ENCODE measurements at regions not wholly inside any gene's neighbourhood (a gene's known extent, or its start where the extent isn't known, plus 50 kb on each side); places are given as distances from the start of the nearest gene placed in this dataset.

DNA sequence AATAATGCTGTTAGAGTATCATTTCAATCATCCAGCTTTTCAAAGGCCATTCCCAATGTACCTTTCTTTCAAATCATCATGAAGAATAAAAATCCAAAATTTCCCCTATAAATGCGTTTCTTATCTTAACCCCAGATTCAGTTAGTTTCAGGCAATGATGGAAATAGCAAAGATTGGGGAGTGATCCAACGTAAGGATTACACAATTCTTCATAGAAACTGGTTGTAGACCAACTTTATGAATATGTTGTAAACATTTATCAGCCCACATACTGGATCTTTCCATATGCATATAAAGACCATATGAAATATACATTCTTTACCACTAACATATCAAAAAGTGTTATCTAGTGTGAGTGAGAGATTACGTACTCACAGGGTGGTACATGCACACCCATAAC lies 92.7 kb downstream of the ZC3H11B start:
- DNase-seq, result no peak

GRCh38 chr1:219518907-219519248 lies 94.0 kb downstream of the ZC3H11B start:
- DNase-seq, result no peak

GRCh38 chr1:219518168-219518906 lies 94.6 kb downstream of the ZC3H11B start:
- DNase-seq, result no peak

- no peak for DNase-seq
These were observed 95.9 kb downstream of the ZC3H11B start for GRCh38 chr1:219517031-219517430.

DNA sequence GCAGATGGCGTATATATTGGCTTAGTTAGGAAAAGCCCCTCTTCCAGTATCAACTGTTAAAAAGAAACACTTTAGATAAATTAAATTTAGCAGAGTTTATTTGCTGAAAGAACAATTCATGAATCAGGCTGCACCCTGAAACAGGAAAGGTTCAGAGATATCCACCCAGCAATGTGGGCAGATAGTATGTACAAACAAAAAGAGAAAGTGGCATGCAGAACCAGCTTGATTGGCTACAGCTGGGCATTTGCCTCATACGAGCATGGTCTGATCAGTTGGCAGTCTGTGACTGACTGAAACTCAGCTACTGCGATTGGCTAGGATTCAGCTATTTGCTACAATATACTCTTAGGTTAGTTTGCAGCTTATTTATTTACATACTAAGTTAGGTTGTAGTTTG lies 98.2 kb downstream of the ZC3H11B start:
- no peak for DNase-seq

GRCh38 chr1:219507437-219507836 lies 105.5 kb downstream of the ZC3H11B start:
- DNase-seq, result no peak

GRCh38 chr1:219506936-219507335 lies 106.0 kb downstream of the ZC3H11B start:
- DNase-seq, result no peak

DNA sequence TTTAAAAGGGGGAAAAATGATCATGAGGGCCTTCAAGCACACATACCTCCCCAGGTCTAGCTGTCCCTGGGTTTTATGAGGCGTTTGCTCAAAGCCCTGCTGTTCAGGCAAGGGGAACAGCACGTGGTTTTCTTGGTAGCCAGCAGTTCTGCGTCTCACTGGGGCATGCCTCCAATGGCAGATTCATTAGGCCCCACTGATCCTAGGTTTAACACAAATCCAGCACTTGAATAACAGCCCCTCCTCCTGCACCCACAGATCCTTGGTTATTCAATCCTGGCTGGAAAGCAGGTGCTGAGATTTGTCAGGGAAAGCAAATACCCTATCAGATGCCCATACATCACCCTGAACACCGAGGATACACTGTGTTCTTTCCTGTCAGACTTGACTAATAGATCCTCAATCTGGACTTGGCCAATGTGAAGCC lies 106.4 kb downstream of the ZC3H11B start:
- DNase-seq, result no peak

GRCh38 chr1:219505886-219506285 lies 107.0 kb downstream of the ZC3H11B start:
- no peak for DNase-seq

- DNase-seq, result no peak
These were observed 109.3 kb downstream of the ZC3H11B start for GRCh38 chr1:219503604-219504003.

DNA sequence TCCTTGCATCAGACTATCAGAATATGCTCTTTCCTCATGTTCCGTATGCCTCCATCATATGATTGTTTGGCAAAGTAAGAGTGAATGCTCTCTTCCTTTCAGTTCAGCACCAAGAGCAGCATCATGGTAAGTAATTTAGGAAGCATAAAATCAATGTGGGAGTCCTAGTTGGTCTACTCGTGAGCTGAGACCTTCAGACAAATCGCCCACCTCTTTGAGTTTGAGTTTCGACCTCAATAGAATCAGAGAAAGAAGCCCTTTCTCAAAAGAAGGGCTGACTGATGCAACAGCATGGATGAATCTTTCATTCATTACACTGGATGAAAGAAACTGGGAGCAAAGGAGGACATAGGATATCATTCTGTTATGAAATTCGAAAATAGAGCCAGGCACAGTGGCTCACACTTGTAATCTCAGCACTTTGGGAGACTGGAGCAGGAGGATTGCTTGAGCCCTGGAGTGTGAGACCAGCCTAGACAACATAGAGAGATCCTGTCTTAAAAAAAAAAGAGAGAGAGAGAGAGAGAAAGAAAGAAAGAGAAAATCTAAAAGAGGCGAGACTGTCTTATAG lies 112.5 kb downstream of the ZC3H11B start:
- DNase-seq, result no peak

DNA sequence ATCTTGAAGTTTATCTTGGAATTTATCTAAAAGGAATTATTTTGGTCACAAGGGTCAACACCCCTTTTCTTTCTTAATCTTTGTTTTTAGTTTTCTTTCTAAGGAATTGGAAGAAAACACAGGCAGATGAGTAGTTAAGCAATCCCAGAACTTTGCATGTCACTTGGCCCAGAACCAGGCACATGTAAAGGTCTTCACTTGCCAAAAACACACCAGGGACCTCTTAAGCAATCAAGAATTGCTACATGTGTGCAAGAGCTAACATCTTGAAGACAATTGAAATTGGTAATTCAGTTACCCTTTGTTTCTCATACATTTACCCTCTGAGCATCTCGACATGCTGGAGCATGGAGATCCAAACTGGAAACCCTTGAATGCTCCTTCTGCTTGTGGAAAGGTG lies 114.2 kb downstream of the ZC3H11B start:
- no peak for DNase-seq

DNA sequence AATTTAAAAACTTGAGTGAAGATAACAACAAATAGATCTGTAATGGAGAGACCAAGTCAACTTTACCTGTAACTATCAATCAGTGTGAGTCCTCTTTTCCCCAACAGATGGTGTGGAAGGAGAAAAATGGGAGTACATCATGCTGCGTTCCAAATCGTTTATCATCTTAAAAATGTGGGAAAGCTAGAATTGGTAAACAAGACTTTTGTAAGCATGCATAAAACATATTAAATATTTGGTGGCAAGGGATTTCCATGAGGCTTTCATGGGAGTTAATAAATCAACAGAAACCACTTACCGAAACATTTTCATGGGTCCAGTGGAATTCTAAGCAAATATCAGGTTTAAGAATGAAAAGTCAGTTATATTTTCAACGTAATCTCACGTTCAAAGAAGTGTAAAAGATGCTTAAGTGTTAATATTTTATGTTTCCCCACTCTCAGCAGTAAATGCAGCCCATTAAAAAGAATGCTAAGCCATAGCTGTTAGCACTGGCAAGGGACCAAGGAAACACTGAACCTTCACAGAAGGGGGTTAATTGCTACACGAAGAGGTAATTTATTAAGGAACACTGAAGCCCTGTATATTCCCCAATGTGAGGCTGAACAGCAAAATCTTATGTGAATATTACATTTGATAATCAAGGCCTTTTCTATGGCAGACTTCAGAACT lies 117.0 kb downstream of the ZC3H11B start:
- no peak for DNase-seq

DNA sequence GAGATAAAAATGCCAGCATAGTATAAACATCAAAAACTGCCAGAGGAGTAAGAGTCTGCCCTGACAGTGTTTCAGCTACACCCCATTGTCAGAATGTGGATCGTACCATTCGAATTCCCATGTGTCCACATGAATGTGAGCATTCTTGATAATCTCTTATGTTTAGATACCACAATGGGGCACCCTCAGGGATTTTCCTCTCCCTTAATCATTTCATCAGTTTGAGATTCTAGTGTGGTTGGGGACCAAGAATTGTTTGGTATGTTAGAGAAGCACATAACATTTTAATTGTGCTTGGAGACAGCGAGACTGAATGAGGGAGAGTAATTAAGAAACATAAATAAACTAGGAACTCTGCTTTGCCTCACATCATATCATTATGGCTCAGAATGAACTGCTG lies 120.2 kb downstream of the ZC3H11B start:
- DNase-seq, result no peak

DNA sequence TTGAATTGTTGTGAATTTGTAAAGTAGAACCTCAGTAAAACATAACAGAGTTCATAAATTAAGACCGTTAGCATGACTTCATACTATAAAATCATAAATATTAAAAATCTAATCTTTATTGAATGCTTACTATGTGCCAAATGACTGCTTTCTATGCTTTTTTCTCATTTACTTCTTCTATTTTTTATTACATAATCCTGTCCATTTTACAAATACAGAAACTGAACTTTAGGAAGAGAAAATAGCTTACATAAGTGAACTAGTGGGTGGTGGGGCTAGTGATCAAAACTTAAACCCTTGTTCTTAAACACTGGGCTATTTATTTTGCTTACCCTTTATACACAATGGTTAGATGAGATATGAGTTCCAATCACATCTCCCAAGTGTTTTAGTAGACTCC lies 122.3 kb downstream of the ZC3H11B start:
- peak; percentile 44 for DNase-seq

DNA sequence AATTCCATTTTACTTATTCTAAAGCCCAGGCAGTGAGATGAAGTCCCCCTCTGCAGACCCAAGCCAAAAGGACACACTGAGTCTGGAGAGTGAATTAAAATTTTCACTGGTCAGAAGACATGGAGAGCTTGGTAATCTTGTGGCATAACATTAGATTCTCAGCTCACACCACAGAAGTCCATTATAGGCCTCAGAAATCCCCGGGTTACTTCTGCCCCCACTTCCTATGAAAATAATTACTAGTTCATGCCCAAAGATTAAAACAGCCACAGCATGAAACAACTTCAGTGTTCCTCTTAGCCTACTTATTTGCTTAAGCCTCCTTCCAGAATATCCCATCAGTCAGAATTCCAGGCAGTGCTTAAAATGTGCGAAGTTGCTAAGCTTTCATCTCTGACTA lies 123.3 kb downstream of the ZC3H11B start:
- no peak for DNase-seq

DNA sequence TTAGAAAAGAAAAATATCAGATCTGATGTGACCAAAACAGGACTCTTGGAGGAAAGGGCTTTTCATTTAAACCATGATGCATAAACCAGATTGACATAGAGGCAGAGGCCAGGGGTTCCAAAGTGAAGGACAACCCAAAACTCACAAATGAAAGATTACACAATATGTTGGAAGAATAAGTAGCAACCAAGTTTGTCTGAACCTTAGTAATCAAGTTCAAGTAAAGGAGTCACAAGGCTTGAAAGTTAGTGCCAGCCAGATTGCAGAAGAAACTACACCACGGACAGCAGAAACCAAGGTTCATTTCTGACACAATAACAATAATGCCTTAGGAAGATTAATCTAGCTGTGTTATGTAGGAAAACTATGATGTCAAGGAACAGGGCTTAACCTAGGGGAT lies 124.6 kb downstream of the ZC3H11B start:
- DNase-seq, result no peak

DNA sequence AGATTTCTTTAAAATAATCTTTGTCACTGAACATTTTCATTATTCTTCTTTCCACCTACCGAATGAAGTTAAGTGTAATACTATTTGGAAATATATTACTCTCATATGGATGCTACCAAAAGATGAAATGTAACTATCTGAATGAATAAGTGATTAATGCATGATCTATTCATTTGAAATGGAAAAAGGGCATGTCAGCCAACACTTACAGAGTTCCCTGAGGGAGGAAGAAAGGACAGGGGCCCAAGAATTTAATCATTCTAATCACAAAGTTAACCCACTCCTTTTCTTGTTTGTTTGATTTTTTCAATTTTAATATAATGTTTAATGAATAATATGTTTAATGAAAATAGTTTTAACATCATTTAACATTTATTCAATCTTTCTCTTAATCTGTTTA lies 129.4 kb downstream of the ZC3H11B start:
- no peak for DNase-seq

- no peak for DNase-seq
These were observed 132.9 kb downstream of the ZC3H11B start for GRCh38 chr1:219480011-219480410.

- DNase-seq, result no peak
These were observed 134.1 kb downstream of the ZC3H11B start for GRCh38 chr1:219478811-219479210.

GRCh38 chr1:219477861-219478260 lies 135.0 kb downstream of the ZC3H11B start:
- DNase-seq, result no peak

DNA sequence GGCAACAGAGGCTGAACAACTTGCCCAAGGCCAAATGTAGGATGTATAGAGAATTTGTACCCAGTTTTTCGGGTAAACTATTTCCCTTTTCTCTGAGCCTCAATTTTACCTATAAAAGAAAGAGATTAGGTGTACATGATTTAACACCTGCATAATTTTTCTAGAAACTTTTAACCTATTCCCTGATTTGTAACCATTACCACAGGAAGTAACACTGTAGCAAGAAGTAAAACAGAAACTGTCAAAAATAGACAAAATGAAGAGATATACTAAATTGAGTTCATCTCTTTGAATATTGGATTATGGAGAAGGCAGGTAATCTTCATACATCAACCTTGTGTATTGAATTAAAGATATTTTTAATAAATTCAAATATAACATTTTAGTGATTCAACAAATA lies 136.2 kb downstream of the ZC3H11B start:
- DNase-seq, result no peak

- no peak for DNase-seq
These were observed 136.8 kb downstream of the ZC3H11B start for GRCh38 chr1:219476116-219476515.

DNA sequence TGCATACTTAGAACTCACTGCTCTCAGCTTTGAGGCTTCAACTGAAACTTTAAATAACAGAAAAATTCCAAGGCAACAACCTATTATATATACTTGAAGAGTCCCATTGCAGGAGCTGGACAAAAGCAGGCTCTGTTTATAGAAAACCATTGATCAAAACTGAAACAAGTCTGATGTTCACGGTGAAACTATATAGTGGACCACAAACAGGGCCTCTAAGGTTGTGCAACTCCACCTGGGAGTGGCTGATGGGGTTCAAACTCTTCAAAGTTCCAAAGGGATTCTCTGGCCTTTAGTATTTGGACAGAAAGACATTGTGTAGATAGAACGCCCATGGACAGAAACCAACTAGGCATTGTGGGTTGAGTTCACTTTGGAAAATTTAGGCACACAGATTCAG lies 140.3 kb downstream of the ZC3H11B start:
- DNase-seq, result no peak

DNA sequence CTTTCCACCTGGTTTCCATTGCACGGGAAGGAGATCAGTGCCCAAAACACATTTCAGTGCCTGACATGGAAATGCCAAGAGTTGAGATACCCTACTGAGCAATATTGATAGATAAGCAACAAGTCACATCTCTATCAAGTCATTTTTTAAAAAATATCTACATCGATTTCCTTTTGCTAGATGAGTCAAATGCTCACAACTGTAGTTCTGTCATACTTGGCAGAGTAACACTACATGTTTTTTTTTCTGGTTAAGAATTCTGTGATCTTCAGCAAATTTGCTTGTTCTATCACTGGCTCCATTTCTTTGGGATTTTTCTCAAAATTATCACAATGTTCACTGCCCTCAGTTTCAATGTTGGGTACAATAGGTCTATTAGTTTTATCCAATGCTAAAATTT lies 145.4 kb downstream of the ZC3H11B start:
- no peak for DNase-seq

All from suppressor macrophage treated with lipopolysaccharide for 4 hours (primary cell).